COLO829 (cell line): ENCODE measurements at regions not wholly inside any gene's neighbourhood (a gene's known extent, or its start where the extent isn't known, plus 50 kb on each side); places are given as distances from the start of the nearest gene placed in this dataset.
"Not testable (repeated sequence)": the region's sequence is repeated elsewhere in the genome, so short reads cannot be mapped to it uniquely, and the experiment has no call there.

ENCODE experiments used
- DNase-seq: peaks from one replicate; pipeline ENCODE4 v3.0.0; 2012; ENCODE audit warnings: low spot score

DNA sequence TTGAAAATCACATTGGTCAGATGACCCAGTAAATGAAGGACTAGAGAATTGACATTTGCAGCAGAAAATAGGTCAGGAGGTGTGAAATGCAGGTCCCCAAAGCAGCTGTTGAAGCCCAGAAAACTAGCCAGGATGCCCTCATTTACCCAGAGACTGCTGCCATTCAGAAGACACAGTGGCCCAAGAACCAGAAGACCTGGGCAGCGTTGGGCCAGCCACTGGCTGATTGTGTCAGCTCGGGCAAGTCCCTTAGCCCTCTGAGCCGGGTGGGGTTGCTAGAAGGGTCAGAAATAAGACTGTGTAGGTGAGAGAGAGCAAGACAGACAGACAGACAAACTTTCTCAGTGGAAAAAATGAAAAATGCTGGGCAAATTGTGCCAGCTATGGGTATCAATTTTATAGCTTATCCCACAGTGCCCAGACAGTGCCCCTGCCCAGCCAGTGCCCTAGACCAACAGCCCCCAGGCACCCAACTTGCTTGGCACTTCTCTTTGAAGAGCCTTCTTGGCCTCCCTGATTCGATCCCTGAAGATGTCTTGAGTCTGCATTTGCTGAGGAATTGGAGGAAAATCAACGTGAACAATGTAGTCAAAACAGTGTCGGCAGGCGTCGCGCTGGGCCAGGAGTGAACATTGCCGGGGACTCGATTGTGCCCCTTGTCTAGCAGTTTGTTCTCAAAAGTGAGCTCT lies 198.3 kb downstream of the MN1 start:
- no peak for DNase-seq

DNA sequence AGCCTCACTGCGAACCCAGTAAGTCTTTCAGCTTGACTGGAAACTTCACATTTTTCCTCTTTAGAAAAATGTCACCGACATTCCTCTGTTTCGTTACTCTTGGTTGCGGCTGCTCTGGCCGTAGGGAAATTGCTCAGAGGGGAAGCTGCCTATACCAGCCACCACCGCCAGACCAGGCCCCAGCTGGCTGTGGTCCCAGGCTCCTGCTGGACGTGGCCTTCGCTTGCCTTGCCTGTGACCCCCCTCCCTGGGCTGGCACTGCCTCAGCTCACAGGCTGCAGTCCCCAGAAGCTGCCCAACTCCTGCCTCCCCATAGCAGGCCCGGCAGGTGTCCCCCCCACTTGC lies 197.8 kb downstream of the MN1 start:
- no peak for DNase-seq

- no peak for DNase-seq
Measured at GRCh38 chr22:27605390-27605789, 196.2 kb downstream of the MN1 start.

- DNase-seq: not testable (repeated sequence)
Measured at GRCh38 chr22:27607750-27608149, 193.8 kb downstream of the MN1 start.

DNA sequence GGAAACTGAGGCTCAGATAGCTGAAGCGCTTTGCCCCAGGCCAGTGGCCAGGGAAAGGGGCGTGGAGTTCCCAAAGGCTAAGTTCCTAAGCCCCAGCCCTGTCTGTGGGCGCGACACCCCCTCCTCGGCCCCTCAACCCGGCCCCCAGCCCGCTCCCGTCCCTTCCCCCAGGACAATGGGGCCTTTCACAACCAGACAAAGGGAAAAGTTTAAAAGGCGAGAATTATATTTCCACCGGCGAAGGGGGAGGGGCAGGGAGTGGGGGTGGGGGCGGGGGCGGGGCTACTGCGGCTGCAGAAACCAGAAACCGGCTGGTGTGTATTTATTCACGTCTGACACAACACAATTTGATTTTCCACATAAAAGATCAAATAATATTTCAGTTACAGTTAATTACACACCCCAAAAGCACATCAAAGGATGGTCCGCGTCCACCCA lies 192.1 kb downstream of the MN1 start:
- no peak for DNase-seq

- not testable (repeated sequence) for DNase-seq
Measured at GRCh38 chr22:27610164-27610563, 191.4 kb downstream of the MN1 start.

- no peak for DNase-seq
Measured at GRCh38 chr22:27610863-27611786, 190.4 kb downstream of the MN1 start.

GRCh38 chr22:27612115-27612514 lies 189.4 kb downstream of the MN1 start:
- DNase-seq: no peak

- DNase-seq: no peak
Measured at GRCh38 chr22:27613099-27614005, 188.2 kb downstream of the MN1 start.

- DNase-seq: no peak
Measured at GRCh38 chr22:27614006-27614649, 187.4 kb downstream of the MN1 start.

DNA sequence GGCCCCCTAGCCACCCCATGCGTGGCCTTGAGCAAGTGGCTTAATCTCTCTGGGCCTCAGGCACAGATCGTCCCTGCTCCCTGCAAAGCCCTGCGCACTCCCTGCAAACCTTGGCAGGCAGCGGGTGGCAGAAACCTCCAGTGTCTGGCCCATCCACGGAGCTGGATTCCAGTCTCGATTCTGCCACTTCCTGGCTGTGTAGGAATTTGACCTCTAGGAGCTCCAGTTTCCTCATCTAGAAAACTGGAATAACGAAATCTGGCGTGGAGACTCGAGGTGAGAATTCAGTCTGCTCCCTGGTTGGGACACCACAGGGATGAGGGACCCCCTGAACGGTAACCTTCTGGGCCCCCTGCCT lies 186.9 kb downstream of the MN1 start:
- no peak for DNase-seq

- DNase-seq: no peak
Measured at GRCh38 chr22:27615408-27615807, 186.1 kb downstream of the MN1 start.

DNA sequence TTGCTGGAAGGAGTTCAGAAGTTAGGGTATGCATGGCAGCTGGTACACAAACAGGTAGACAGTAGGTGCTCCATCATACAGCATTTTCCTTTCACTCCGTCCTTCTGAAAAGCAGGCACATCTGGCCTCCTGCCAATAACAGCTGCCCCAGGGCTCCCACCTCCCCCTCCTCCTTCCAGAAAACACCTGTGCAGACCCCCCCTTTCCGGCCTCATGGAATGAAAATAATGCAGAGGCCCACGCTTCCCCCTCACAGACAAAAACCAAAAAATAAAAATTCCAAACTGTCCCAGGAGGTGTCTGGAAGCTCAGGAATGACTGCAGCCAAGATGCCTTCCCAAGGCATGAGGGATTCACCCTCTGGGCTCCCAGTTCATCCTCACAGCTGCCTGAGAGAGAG lies 185.5 kb downstream of the MN1 start:
- DNase-seq: no peak

DNA sequence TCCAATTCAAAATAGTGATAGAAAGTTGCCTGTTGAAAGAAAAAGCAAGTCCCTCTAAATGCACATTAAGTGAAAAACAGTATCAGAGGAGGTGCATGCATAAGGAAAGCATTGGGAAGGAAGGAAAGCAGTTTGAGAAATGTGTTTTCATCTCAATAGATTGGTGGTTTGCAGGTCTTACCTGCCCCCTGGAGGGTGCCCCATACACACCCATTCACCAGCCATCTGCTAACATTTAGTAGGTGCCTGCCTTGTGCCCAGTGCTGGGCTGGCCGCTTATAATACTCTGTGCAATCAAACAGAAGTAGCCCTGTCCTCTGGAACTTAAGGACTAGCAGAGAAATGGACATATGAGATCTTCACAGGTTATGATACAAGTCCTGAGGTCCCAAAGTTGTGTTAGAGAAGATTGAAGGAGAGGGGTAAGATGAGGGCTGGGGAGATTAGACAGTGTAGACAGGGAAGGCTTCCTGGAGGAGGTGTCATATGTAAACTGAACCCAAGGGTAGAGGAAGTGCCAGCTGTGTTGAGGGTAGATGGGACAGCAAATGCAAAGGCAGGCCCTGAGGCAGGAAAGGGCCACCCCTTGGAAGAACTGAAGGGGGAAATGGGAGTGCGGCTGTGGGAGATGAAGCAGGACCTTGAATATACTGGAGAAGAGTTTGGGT lies 184.2 kb downstream of the MN1 start:
- DNase-seq: no peak

DNA sequence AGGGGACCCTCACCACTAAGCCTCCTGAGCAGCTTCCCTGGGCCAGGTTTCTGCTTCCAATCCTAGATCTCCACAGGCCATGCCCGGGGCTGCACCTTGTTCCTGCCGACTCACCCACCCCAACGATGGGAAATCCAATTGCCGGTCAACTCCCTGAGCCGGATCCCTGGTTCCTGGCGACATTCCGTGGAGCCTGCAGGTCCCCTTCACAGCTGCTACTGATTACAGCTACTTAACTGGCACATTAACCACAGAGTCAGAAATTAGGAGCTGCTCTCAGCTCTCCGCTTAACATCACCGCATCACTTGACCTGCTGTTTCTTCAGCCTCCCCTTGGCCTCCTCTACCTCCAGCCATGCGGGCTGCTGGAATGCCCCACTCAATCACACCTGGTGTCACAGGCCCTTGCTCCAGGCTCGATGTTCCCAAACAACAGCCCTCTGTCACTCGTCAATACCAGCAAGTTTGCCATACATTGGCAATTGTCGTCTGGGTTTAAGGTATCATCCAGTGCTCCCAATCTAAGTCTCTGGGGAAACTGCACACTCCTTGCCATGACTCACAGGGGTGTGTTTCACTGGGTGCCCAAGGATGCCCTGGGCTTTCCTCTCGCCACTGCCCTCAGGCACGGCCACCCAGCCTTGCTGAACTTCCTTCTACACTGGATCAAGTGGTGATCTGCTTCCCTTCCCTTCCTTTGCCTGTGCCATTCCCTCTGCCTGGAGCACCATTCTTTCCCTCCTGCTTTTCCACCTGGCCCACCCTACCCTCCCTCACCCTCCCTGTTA lies 181.0 kb downstream of the MN1 start:
- no peak for DNase-seq

GRCh38 chr22:27621486-27622070 lies 180.0 kb downstream of the MN1 start:
- no peak for DNase-seq

- DNase-seq: no peak
Measured at GRCh38 chr22:27624042-27624441, 177.5 kb downstream of the MN1 start.

DNA sequence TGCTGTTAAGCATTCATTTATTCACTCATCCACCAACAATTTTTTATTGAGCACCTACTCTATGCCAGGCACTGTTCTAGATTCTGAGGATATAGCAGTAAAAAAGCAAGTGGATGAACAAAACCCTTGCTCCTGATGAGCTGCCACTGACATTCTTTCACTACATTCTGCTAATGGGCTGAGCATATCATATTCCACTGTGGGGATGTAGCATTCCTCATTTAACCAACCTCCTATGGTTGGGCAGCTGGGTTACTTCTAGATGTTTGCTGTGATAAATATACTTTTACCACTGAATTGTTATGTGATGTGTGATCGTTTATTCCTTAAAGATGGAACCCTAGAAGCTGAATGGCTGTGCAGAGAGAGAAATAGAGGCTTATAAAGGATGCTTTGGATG lies 176.9 kb downstream of the MN1 start:
- DNase-seq: no peak

- no peak for DNase-seq
Measured at GRCh38 chr22:27625769-27626674, 175.5 kb downstream of the MN1 start.
